Panc1 (cell line): ENCODE measurements at regions not wholly inside any gene's neighbourhood (a gene's known extent, or its start where the extent isn't known, plus 50 kb on each side); places are given as distances from the start of the nearest gene placed in this dataset.

Source experiments
- ATAC-seq: fragments of 200-7000 bp; cut with Tn5 transposase; 2 replicates; pipeline ENCODE4 v1.9.1; 2020; ENCODE audit warnings: mild to moderate bottlenecking, moderate library complexity
- BruUV-seq: library from RNA; stranded (reverse); fragments of 400-500 nt; replicated peaks from 2 replicates; lab custom pipeline; 2021; lab: Mats Ljungman, UMichigan
- CTCF ChIA-PET: fragments of 300-600 bp; sonication (Branson Sonifier 250); formaldehyde crosslinking; loops from one replicate; lab custom pipeline; 2022; ENCODE audit warnings: antibody characterized with exemption; lab: Charles Lee
- POLR2A ChIA-PET: fragments of 300-600 bp; sonication (Branson Sonifier 250); formaldehyde crosslinking; loops from one replicate; lab custom pipeline; 2022; ENCODE audit warnings: antibody characterized with exemption; lab: Charles Lee
- DNase-seq: peaks from one replicate; pipeline ENCODE4 v3.0.0-alpha.2; 2010; ENCODE audit warnings: low read depth, low spot score
- H3K27ac ChIP-seq: 2 replicates; pipeline ENCODE4 v1.5.1; 2011; ENCODE audit warnings: mild to moderate bottlenecking, low read length, inconsistent platforms
- H3K27me3 ChIP-seq: fragments of 200-500 bp; sonication (Bioruptor generic); 2 replicates; pipeline ENCODE4 v1.6.0; 2014; ENCODE audit warnings: low read length, inconsistent platforms; ENCODE audit not compliant: control insufficient read depth, insufficient read depth
- H3K36me3 ChIP-seq: fragments of 200-500 bp; sonication (Bioruptor generic); 2 replicates; pipeline ENCODE4 v1.5.1; 2014; ENCODE audit warnings: inconsistent platforms, mild to moderate bottlenecking, low read length, moderate library complexity; ENCODE audit not compliant: control insufficient read depth, insufficient read depth
- H3K4me1 ChIP-seq: 2 replicates; pipeline ENCODE4 v1.5.1; 2011; ENCODE audit warnings: inconsistent platforms, mild to moderate bottlenecking, low read length, moderate library complexity; ENCODE audit not compliant: control insufficient read depth, insufficient read depth
- H3K4me3 ChIP-seq, 2 experiments: 2 replicates each; pipeline ENCODE4 v1.5.1; 2011 to 2012; ENCODE audit warnings: low read depth in 2 of 2, low read length in 2 of 2, mild to moderate bottlenecking in 2 of 2, inconsistent platforms in 1 of 2, moderate library complexity in 1 of 2
- H3K9me3 ChIP-seq: fragments of 200-500 bp; sonication (Bioruptor generic); 2 replicates; pipeline ENCODE4 v1.5.1; 2014; ENCODE audit warnings: low read depth, mild to moderate bottlenecking, inconsistent platforms, low read length, moderate library complexity; ENCODE audit not compliant: control insufficient read depth, insufficient read depth
- POLR2AphosphoS5 ChIP-seq: IDR thresholded peaks from 2 replicates; pipeline ENCODE4 v1.6.1; 2012; ENCODE audit warnings: mild to moderate bottlenecking, low read depth, low read length, moderate library complexity
- SIN3A ChIP-seq: IDR thresholded peaks from 2 replicates; pipeline ENCODE4 v1.6.1; 2012; ENCODE audit warnings: low read depth, mild to moderate bottlenecking, low read length, moderate library complexity, borderline replicate concordance; ENCODE audit not compliant: insufficient read depth
- TCF7L2 ChIP-seq: IDR thresholded peaks from 2 replicates; pipeline ENCODE4 v1.6.1; 2011; ENCODE audit warnings: mild to moderate bottlenecking, low read depth, low read length, inconsistent platforms
- in situ Hi-C: cut with HindIII; loops from 2 replicates; pipeline ENCODE4 v1.10.0; 2016; ENCODE audit warnings: low sequenced_read_pairs, low pct_unique_long_range_greater_than_20kb
- intact Hi-C: fragments of 100-400 bp; cut with micrococcal nuclease; formaldehyde crosslinking; loops from one replicate; pipeline ENCODE4 v1.10.0; 2022; ENCODE audit not compliant: unreplicated experiment
- TF ChIP-seq, protein P1 (sequence below), 2 experiments: IDR thresholded peaks; 2 replicates each; pipeline ENCODE4 v1.6.1; 2011 to 2012; ENCODE audit warnings: low read depth in 2 of 2, control low read depth in 1 of 2, low read length in 1 of 2, mild to moderate bottlenecking in 1 of 2, moderate library complexity in 1 of 2; ENCODE audit not compliant: insufficient read depth in 1 of 2
- TF ChIP-seq, protein P2 (sequence below): fragments of 450-650 bp; IDR thresholded peaks from 2 replicates; pipeline ENCODE4 v1.5.1; 2017; ENCODE audit warnings: mild to moderate bottlenecking

DNA sequence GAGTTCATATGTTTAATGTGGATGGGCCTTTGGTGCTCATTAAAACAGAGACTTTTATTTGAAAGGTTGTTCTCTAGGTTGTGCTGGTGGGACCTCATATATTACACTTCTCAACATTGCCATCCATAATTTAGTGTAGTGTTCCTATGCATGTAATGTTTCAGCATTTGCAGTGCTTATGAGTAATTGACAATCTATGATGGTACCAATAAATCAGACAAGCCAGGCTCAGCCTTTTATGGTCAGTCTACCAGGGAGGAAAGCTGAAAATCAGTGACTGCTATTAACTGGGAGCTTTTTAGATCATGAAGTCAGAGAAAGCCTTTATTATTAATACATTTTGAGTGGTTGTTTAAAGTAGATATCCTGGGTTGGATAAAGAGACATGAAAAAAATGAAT is 120.1 kb upstream of the SLC28A3 start:
- ATAC-seq = no peak
- no peaks in the 10 kb centered on the region for H3K27me3 ChIP-seq
- in situ Hi-C loops = no loop called here
- no peak for DNase-seq
- intact Hi-C loops = no loop called here
- H3K36me3 ChIP-seq = no peaks in the 10 kb centered on the region
- H3K4me1 ChIP-seq = no peaks in the 10 kb centered on the region
- H3K9me3 ChIP-seq = no peaks in the 10 kb centered on the region
- H3K4me3 ChIP-seq = no peak overlapping the region
- no peak overlapping the region for H3K27ac ChIP-seq
- POLR2A ChIA-PET = no interaction called here
- no TSS peak for BruUV-seq
- TF ChIP-seq TCF7L2 = no peak
- TF ChIP-seq SIN3A = no peak
- TF ChIP-seq POLR2AphosphoS5 = no peak
- TF ChIP-seq, protein P1, sequence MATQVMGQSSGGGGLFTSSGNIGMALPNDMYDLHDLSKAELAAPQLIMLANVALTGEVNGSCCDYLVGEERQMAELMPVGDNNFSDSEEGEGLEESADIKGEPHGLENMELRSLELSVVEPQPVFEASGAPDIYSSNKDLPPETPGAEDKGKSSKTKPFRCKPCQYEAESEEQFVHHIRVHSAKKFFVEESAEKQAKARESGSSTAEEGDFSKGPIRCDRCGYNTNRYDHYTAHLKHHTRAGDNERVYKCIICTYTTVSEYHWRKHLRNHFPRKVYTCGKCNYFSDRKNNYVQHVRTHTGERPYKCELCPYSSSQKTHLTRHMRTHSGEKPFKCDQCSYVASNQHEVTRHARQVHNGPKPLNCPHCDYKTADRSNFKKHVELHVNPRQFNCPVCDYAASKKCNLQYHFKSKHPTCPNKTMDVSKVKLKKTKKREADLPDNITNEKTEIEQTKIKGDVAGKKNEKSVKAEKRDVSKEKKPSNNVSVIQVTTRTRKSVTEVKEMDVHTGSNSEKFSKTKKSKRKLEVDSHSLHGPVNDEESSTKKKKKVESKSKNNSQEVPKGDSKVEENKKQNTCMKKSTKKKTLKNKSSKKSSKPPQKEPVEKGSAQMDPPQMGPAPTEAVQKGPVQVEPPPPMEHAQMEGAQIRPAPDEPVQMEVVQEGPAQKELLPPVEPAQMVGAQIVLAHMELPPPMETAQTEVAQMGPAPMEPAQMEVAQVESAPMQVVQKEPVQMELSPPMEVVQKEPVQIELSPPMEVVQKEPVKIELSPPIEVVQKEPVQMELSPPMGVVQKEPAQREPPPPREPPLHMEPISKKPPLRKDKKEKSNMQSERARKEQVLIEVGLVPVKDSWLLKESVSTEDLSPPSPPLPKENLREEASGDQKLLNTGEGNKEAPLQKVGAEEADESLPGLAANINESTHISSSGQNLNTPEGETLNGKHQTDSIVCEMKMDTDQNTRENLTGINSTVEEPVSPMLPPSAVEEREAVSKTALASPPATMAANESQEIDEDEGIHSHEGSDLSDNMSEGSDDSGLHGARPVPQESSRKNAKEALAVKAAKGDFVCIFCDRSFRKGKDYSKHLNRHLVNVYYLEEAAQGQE (IDR thresholded peaks at IDR 0.05; ENCODE audit: insufficient read depth in 1 of 2, low read depth in 2 of 2, low read length in 1 of 2) = no peak
- TF ChIP-seq, protein P2, sequence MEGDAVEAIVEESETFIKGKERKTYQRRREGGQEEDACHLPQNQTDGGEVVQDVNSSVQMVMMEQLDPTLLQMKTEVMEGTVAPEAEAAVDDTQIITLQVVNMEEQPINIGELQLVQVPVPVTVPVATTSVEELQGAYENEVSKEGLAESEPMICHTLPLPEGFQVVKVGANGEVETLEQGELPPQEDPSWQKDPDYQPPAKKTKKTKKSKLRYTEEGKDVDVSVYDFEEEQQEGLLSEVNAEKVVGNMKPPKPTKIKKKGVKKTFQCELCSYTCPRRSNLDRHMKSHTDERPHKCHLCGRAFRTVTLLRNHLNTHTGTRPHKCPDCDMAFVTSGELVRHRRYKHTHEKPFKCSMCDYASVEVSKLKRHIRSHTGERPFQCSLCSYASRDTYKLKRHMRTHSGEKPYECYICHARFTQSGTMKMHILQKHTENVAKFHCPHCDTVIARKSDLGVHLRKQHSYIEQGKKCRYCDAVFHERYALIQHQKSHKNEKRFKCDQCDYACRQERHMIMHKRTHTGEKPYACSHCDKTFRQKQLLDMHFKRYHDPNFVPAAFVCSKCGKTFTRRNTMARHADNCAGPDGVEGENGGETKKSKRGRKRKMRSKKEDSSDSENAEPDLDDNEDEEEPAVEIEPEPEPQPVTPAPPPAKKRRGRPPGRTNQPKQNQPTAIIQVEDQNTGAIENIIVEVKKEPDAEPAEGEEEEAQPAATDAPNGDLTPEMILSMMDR = no peak
- CTCF ChIA-PET = interaction anchor here (1.3 kb wide), 1 partner anchor 64 kb away, joined by 4 read pairs; no protein-coding TSS in a partner anchor

- Histone ChIP-seq H3K36me3 (no peaks in the 10 kb centered on the region), H3K4me1 (no peaks in the 10 kb centered on the region), H3K27ac (no peak overlapping the region), H3K9me3 (no peaks in the 10 kb centered on the region), H3K27me3 (no peaks in the 10 kb centered on the region), H3K4me3 (no peak overlapping the region)
- BruUV-seq = no TSS peak
- DNase-seq = no peak
- in situ Hi-C loops (no loop called here), intact Hi-C loops (no loop called here)
- ChIA-PET CTCF (no interaction called here), POLR2A (no interaction called here)
- no peak for TF ChIP-seq TCF7L2
- TF ChIP-seq, protein P1 (IDR thresholded peaks at IDR 0.05; ENCODE audit: insufficient read depth in 1 of 2, low read depth in 2 of 2, low read length in 1 of 2) = no peak
- TF ChIP-seq, protein P2 = no peak
- no peak for TF ChIP-seq POLR2AphosphoS5
- TF ChIP-seq SIN3A = no peak
- no peak for ATAC-seq
Measured at GRCh38 chr9:84463272-84463671, 122.7 kb upstream of the SLC28A3 start.
